ENCODE measurements at regions not wholly inside any gene's neighbourhood (a gene's known extent, or its start where the extent isn't known, plus 50 kb on each side); places are given as distances from the start of the nearest gene placed in this dataset.
"Not testable (repeated sequence)": the region's sequence is repeated elsewhere in the genome, so short reads cannot be mapped to it uniquely, and the experiment has no call there.

DNA sequence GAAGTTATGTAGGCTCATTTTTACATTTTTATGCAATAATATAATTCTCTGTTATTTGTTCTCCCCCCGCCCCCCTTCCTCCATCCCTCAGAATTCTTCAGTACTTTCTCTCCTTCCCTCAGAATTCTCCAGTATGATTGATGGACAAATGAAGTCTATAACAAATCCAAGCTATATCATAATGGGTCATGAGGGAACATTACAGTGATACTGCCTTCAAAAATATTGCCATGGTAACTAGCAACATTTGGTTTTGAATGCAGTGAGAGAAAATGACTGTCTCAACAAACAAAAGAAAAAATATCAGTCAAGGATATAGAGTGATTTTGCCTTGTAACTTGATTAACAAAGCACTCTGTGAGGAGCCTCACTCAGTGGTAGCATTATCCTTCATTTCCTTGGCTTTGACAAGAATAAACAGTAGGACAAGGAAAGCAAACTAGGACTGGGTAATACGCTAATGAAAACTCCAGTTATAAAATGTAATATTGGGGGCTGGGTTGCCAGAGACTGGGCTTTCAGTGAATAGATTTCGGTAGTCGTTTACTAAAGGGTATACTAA is 392.9 kb upstream of the CRIM1 start:
- TF ChIP-seq EZH2phosphoT487 (IDR thresholded peaks at IDR 0.05; ENCODE audit: borderline replicate concordance, low read length) (no peak), CTCF (conservative IDR thresholded peaks at IDR 0.05; ENCODE audit: low read depth, low read length) (no peak), EZH2 (IDR thresholded peaks at IDR 0.05; ENCODE audit: low read length, unreplicated experiment) (no peak)
- H3K36me3 ChIP-seq (ENCODE audit: low read depth, low read length), result no peaks in the 10 kb centered on the region
- H3K4me2 ChIP-seq (ENCODE audit: low read length), result no peak overlapping the region
- H3K27ac ChIP-seq (ENCODE audit: low read length), result no peak overlapping the region
- ChIA-PET POLR2A (ENCODE audit: unreplicated experiment) (no interaction called here), CTCF (no interaction called here)
- no peaks in the 10 kb centered on the region for H3F3A ChIP-seq (ENCODE audit: low read length, unreplicated experiment)
- no peak for DNase-seq
- H3K9me2 ChIP-seq (replicated peaks; ENCODE audit: low read length), result no peaks in the 10 kb centered on the region
- no TSS peak for BruUV-seq (replicated peaks)
- no peak overlapping the region for H3K4me3 ChIP-seq (ENCODE audit: low read length)
- H4K20me1 ChIP-seq (ENCODE audit: low read length), result no peaks in the 10 kb centered on the region
- peaks cover 18% of the 10 kb centered on the region for H3K27me3 ChIP-seq (ENCODE audit: low read length)
- intact Hi-C loops (cut with micrococcal nuclease), result no loop called here
- no peak overlapping the region for H2AFZ ChIP-seq (ENCODE audit: low read length)
- H3K4me1 ChIP-seq (ENCODE audit: insufficient read depth, low read length), result no peaks in the 10 kb centered on the region
- no peaks in the 10 kb centered on the region for H3K79me2 ChIP-seq (ENCODE audit: low read length)
- ATAC-seq, result no peak
- H3K9ac ChIP-seq (ENCODE audit: low read length), result no peak overlapping the region
- H3K9me3 ChIP-seq (ENCODE audit: low read length), result no peaks in the 10 kb centered on the region

GRCh38 chr2:35960596-35960995 is 395.0 kb upstream of the CRIM1 start:
- Histone ChIP-seq H3F3A (ENCODE audit: low read length, unreplicated experiment) (no peaks in the 10 kb centered on the region), H3K79me2 (ENCODE audit: low read length) (no peaks in the 10 kb centered on the region), H3K9me3 (ENCODE audit: low read length) (no peaks in the 10 kb centered on the region), H3K4me3 (ENCODE audit: low read length) (no peak overlapping the region), H4K20me1 (ENCODE audit: low read length) (no peaks in the 10 kb centered on the region), H3K9me2 (replicated peaks; ENCODE audit: low read length) (no peaks in the 10 kb centered on the region), H3K4me2 (ENCODE audit: low read length) (no peak overlapping the region), H3K27ac (ENCODE audit: low read length) (no peak overlapping the region), H2AFZ (ENCODE audit: low read length) (no peak overlapping the region), H3K9ac (ENCODE audit: low read length) (no peak overlapping the region), H3K4me1 (ENCODE audit: insufficient read depth, low read length) (no peaks in the 10 kb centered on the region), H3K36me3 (ENCODE audit: low read depth, low read length) (no peaks in the 10 kb centered on the region), H3K27me3 (ENCODE audit: low read length) (peaks cover 18% of the 10 kb centered on the region)
- ChIA-PET CTCF (no interaction called here), POLR2A (ENCODE audit: unreplicated experiment) (no interaction called here)
- TF ChIP-seq EZH2 (IDR thresholded peaks at IDR 0.05; ENCODE audit: low read length, unreplicated experiment) (no peak), CTCF (conservative IDR thresholded peaks at IDR 0.05; ENCODE audit: low read depth, low read length) (no peak), EZH2phosphoT487 (IDR thresholded peaks at IDR 0.05; ENCODE audit: borderline replicate concordance, low read length) (no peak)
- DNase-seq (no peak), ATAC-seq (no peak)
- intact Hi-C loops (cut with micrococcal nuclease), result no loop called here
- BruUV-seq (replicated peaks), result no TSS peak

GRCh38 chr2:35957053-35957452 is 398.5 kb upstream of the CRIM1 start:
- BruUV-seq (replicated peaks); DNase-seq; ATAC-seq; H3F3A ChIP-seq (ENCODE audit: low read length, unreplicated experiment); CTCF ChIA-PET; H3K27ac ChIP-seq (ENCODE audit: low read length); H3K27me3 ChIP-seq (ENCODE audit: low read length); H4K20me1 ChIP-seq (ENCODE audit: low read length); H3K9ac ChIP-seq (ENCODE audit: low read length); H3K4me3 ChIP-seq (ENCODE audit: low read length); H3K4me2 ChIP-seq (ENCODE audit: low read length); H3K4me1 ChIP-seq (ENCODE audit: insufficient read depth, low read length); intact Hi-C loops (cut with micrococcal nuclease); POLR2A ChIA-PET (ENCODE audit: unreplicated experiment); H3K9me2 ChIP-seq (replicated peaks; ENCODE audit: low read length); H3K79me2 ChIP-seq (ENCODE audit: low read length); H3K36me3 ChIP-seq (ENCODE audit: low read depth, low read length); H2AFZ ChIP-seq (ENCODE audit: low read length); H3K9me3 ChIP-seq (ENCODE audit: low read length): not testable (repeated sequence)
